DMS 273 (cell line): ENCODE measurements at regions not wholly inside any gene's neighbourhood (a gene's known extent, or its start where the extent isn't known, plus 50 kb on each side); places are given as distances from the start of the nearest gene placed in this dataset.

Experiments
- DNase-seq: peaks from one replicate; lab custom pipeline; 2025; ENCODE audit not compliant: unreplicated experiment; lab: John Stamatoyannopoulos, UW

DNA sequence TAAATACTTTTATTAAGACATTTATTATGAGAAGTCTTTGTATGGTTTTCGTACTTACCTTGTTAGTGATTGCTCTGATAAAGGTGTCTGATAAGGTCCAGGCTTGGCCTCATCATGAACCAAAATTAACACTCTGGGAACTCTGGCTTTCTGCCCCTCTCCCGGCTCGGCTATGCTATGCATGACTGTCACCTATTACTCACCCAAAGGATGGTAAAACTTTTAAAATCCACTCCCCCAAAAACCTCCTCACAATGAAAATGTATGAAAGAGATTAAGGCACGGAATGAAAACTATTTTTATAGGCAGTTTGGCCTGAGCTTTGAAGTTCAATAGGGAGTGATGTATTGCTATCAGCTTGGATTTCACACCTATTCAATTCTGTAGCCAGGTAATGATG lies 217.3 kb upstream of the TBX3 start:
- no peak for DNase-seq

DNA sequence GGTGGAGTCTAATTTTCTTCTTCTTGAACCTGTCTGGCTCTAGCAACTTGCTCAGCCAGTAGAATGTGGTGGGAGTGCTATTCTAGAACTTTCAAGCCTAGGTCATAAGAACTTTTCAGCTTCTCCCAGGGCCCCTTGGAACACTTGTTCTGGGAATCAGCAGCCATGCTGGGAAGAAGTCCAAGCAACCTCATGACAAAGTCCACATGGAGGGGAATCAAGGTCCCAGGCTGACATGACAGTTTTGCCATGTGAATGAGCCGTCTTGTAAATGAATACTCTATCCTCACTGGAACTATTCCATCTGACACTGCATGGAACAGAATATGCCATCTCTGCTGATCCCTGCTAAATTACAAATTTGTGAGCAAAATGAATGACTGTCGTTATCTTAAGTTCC lies 214.2 kb upstream of the TBX3 start:
- DNase-seq = no peak

DNA sequence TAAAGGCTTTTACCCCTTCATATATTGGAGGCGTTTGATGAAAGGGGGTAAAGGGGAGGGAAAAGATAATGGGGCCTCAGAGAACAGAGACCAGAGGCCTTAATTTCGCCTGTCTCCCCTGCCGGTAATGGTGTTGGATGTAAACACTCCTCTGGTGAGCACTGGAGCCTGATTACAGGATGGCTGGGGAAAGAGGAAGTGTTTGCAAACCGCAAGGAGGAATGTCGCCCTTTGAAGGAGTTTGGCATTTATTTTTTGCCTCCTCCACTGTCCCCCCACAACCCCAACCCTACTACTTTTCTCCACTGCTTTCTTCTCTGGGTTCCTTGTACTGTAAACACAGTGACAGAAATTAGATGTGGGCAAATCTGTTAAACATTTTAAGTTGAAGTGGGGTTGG lies 211.9 kb upstream of the TBX3 start:
- DNase-seq = no peak

DNA sequence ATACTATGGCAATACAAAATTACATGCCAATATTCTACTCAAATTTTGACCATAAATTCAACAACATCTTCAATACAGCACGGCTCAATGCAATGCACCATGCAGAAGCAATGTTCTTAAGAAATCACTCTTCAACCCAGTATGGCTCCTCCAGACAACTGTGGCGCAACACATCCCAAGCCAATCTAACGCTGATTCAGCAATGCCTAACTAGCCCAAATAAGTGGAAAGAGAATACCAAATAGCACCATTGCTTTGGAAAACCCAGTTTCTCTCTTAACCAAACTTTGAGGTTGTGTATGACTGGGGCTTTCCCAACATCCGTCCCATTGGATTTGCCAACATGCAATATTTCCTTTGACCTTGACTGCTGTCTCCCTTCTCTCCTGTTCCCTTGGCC lies 211.1 kb upstream of the TBX3 start:
- DNase-seq = no peak

DNA sequence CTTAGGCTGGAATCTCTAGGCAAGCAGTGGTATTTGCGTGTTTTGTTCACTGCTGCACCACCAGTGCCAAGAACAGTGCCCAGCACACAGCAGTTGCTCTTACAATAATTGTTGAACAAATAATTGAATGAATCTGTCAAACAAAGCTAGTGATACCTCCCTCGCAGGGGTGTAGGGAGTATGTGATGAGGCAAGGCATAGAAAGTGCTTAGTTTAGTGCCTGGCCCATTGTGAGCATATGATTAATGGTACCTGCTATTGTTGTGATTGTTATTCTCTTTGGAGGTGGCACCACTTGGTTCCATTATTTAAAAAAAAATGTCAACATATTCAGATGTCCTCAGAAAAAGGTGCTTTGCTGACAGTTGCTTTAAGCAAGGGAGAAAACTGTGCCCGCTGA lies 210.1 kb upstream of the TBX3 start:
- DNase-seq = no peak

DNA sequence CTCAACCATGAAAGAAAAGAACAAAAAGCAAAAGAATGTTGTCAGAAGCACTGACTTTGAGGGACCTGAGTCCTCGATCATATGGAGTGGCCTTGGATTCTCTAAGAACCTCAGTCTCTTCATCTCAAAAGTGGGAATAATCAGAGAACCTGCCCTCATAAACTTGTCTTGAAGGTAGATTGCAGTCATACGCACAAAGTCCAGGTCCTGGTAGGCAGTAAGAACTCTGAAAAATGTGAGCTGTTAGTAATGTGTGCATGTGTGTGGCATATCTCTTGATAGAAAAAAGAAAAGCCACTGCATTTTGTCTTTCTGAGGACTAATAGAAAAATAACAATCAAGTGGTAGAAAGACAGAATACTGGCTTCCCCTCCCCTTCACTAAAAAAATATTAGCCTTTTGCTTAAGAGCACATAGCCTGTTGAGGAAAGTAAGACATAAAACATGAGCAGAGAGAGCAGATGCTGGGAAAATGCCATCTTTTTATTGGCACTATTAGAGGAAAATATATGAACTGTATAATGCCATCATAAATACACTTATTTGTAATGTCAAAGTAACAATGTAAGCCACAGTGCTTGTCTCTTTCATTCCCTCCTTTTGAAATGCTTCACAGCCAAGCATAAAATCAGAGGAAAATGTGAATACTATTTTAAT lies 205.1 kb upstream of the TBX3 start:
- no peak for DNase-seq

DNA sequence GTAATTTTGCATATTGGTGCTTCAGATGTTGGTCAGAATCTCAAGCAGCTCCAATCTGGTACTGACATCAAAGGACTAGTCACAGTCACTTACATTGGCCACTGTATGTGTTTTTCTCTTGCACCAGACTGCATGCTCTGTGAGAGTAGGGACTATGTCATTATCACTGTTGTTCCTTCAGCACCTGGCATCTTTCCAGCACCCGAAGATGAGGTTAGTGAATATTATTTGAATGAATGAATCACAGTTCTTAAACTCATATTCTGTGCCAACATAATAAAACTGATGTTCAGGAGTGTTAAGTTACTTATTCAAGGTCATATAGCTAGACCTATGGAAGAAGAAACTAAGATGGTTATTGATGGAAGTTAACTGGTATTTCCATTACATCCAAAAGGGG lies 204.5 kb upstream of the TBX3 start:
- no peak for DNase-seq

DNA sequence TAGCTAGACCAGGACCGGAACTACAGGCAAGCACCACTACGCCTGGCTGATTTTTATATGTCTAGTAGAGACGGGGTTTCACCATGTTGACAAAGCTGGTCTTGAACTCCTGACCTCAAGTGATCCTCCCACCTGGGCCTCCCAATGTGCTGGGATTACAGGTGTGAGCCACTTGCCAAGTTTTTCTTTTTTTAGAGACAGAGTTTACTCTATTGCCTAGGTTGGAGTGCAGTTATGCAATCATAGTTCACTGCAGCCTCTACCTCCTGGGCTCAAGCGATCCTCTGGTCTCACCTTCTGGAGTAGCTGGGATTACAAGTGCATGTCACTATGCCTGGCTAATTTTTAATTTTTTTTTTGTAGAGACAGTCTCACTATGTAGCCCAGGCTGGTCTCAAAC lies 201.5 kb upstream of the TBX3 start:
- DNase-seq = no peak

DNA sequence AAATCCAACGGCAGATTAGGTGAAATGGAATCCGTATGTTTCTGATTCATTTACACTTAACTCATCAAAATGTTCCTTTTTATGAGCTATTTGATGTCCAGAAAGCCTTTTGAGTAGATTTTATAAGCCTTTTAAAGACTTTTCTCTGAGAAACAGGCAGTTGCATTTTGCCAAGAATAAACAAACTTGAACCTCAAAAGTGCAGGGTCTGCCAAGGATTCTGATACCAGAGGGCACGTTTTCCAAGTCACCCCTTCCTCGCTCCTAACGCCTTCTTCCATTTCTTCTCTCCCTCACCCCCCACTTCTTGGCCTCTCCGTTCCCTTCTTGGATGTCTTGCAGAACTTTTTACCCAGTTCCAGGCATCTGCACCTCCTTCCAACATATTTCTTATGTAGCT lies 200.6 kb upstream of the TBX3 start:
- DNase-seq = no peak

DNA sequence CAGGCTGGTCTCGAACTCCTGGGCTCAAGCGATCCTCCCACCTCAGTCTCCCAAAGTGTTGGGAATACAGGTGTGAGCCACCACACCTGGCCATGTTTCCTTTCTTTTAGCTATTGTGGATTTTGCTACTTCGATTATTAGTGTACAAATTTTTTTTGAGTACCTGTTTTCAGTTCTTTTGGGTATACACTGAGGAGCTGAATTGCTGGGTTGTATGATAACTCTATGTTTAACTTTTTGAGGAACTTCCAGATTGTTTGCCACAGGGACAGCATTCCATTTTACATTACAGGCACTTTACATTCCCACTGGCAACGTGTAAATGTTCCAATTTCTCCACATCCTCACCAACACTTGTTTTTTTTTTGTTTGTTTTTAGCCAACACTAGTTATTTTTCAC lies 198.1 kb upstream of the TBX3 start:
- no peak for DNase-seq

DNA sequence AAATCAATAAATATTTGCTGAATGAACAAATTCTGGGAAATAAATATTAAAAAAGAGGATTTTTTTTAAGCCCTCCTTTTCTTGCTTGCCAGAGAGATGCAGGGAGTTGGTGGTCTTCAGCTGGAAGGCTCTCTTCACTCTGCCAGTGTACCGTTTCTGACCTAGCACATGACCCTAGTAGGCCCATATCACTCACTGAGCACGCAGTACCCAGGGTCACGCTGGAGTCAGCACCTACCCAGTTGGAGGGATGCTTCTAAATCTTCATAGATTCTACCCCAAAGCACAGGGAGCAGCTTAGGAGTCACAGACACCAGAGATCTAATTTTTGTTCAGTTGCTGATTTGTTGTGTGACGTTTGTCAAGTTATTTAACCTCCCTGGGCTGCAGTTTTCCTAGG lies 195.4 kb upstream of the TBX3 start:
- no peak for DNase-seq

DNA sequence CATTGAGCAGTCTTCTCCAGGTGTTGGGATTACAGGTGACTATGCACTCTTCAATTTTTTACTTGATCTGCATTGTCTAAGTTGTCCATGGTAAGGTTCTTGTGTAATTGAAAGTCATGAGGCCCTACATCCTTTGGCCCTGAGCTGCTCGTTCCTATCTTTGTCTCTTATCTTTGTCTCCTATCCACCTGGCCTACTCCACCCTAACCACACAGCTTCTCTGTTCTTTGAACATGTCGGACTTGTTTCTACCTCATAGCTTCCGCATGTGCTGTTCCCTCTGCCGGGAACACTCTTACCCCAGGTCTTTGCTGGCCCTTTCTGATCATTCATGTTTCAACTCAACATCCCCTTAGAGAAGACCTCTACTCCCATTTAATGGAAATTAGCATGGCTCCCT lies 194.8 kb upstream of the TBX3 start:
- DNase-seq = no peak

DNA sequence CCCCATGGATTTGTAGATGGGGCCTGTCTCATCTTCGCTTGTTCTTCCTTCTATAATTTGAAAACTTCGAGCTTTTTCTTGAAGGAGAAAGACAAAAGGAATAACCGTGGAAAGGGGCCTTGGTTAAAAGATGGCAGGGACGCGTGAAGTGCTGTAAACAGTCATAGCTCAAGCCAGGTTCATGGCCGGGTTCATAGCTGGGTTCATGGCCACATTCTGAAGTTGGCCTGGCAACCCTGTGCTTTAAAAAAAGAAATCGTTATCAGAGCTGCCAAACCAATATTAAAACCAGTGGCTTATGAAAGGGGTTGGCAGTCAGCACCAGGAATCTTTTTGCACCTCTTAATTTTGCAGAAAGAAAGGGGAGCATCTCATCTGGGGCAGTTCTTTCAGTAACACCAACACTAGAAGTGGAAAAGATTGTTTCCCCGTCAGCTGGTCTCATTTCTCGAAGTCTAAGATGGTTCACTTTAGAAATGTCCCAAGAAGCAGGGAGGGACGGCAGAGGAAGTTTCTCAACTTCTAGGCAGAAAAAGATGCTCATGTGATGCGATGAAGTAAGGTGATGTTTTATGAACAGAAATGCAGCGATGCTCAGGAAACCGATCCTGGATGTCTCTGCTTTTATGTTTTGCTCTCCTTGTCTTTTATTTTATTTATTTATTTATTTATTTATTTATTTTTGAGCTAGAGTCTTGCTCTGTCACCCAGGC lies 193.1 kb upstream of the TBX3 start:
- DNase-seq = no peak

DNA sequence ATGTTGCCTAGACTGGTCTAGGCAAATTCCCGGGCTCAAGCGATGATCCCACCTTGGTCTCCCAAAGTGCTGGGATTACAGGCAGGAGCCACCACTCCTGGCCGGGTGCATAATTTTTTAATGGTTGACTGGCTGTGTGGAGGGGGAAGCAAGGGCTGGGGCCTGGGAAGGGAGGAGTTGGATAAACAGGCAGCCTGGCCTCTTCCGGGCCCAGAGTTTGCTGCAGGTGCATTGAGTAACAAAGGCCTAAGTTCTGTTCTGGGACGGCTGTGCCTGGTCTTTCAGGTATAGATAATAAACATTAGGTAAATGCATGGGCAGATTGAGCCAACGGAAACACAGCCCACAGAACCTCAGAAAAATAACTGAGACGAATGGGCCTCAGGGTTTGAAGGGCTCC lies 191.3 kb upstream of the TBX3 start:
- no peak for DNase-seq

DNA sequence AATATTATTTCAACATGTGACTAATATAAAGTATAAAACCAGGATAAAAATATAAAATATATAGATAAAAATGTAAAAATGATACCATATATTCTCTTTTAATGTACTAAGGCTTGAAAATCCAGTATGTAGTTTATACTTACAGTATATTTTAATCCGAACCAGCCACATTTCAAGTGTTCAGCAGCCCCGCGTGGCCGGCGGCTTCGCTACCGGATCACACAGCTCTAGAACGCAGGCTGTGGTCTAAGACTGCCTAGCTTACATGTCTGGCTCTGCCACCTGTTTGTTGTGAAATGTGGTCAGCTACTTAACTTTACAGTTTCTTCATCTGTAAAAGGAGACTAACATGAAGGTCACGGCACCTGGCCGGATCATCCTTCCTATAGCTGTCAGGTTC lies 189.7 kb upstream of the TBX3 start:
- no peak for DNase-seq

DNA sequence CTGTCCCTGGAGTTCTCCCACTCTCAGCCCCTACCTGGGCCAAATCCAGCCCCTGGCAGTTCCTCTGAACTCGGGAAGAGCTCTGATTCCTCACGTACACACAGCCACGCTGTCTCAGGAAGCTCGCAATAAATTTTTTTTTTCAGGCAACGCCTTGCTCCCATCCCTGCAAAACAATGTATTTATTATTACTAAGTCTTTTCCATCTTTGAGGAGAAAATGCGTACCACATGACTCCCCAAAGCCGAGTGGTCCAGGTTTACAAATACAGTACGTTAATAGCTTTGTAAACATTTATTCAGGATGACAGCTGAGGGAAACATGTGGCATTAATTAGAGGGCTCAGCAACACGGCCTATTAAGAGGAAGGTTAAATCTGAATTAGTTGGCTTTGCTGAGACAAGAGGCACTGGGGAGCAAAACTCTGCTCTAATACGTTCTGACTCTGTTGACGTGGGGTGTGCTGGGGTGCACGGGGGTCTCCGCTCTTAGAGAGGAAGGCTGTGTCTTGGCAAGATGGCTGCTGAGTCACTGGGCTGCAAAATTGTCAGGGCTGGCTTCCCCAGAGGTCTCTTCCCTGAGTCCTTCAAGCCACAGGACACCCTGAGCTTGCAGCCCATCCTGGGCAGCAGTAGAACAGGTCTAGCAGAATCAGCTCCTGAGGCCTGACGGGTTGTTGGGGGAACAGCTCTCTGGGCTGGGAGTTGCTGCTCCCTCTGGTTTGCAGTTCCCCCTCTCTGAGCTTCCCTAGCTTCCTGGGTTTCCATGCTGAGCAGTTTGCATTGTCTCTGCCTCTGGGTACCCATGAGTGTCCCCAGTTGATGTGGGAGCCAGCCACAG lies 185.2 kb upstream of the TBX3 start:
- DNase-seq = peak; percentile 1

DNA sequence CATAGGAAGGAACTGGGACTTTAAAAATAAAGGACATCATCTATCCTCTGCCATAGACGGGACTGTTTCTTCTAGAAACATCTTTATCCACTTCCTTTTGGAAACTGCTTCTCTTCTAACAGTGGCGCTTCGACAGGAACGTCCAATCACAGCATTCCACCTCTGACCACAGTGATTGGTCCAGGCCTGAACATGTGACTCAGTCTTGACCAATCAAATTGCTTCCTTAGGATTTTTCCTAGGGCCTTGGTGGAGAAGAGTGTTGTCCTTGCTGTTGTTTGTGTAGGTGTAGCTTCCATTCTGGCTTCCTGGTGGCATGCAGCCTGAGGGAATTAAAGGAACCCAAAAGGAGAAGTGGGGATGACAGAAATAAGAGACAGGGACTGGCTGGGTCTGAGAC lies 182.4 kb upstream of the TBX3 start:
- DNase-seq = no peak

DNA sequence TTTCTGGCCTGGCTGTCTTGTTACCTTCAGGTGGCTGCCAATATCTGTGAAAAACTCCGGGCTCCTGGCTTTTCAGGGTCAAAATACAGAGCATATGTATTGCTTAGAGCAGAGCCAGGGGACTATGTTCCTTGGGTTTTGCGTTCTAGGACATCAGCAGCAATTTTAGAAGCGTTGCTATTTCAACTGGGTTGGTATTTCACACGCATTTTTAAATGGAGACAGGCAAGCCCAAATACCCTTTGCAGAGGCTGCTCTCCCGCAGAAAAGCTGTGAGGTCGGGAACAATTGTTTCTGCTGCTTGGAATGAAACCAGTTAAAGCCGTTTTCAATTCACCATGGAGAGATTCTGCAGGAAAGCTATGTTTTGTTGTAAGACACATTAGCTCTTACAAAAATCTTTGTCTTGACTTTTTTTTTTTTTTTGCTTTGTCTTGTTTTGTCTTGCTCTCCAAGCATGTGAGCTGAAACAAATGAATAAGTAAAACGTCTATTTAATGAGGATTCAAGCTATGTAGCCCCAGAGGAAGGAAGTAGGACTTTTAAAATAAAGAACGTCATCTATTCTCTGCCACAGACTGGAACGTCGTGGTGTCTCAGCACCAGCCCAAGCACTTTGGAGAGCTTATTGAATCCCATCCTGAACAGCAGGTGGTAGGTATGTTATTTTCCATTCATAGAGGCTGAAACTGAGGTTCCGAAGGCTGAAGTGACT lies 181.0 kb upstream of the TBX3 start:
- no peak for DNase-seq

DNA sequence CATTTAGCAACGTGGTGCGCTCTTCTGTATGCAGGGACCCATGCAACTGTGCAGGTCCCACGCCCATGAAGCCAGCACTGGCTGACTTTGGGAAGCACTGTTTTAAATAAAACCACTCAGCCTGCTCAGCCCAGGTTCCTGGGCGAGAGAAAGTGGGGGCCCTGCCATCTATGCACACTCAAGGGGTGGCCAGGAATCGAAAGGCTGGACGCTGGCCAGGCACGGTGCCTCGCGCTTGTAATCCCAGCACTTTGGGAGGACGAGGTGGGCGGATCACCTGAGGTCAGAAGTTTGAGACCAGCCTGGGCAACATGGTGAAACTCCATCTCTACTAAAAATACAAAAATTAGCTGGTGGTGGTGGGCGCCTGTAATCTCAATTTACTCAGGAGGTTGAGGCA lies 179.9 kb upstream of the TBX3 start:
- DNase-seq = no peak

DNA sequence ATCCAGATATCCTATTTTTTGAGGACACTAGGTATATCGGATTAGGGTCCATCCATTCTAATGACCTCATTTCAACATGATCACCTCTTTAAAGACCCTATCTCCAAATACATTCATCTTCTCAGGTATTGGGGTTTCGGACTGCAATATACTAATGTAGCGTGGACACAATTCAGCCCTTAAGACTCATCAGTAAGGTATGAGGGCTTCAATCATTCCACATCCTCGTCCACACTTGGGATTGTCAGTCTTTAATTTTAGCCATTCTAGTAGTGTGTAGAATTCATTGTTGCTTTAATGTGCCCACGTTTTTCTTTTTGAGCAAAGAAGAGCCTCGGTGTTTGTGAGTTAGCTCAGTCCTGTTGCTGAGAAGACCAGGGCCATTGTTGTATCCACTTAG lies 177.0 kb upstream of the TBX3 start:
- DNase-seq = no peak

DNA sequence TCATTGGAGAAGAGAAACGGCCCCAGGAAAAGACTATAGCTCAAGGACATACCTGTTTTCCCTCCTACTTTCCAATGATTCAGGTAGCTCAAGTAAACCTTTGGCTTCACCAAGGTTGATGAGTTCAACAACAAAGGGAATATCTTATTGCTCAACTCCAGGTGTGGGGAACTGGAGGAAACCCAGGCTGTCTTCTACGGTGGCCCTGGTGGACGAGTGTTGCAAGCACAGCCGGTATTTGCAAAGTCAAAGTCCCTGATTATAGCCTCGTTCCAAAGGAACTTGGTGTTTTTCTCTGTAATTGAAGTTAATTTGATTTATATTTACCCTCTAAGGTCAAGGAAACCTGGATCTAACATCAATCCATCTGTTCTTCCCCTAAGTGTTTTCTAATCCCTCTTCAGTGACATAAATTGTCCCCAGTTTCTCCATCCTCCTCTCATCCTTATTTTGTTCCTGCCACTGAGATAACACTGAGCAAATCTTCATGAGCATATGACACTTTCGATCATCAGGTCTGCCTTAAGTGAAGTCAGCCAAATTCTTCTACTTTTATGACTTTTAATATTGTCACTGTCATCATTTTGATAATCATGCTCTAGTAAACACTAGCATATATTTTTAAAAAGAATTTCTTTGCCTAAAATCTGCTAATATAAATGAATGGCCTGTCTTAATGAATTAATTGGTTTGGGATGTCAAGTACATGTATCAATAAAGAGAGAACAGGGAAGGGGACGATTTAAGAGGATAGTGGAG lies 174.6 kb upstream of the TBX3 start:
- DNase-seq = peak; percentile 1
